ENCODE measurements at regions not wholly inside any gene's neighbourhood (a gene's known extent, or its start where the extent isn't known, plus 50 kb on each side); places are given as distances from the start of the nearest gene placed in this dataset.
"Not testable (repeated sequence)": the region's sequence is repeated elsewhere in the genome, so short reads cannot be mapped to it uniquely, and the experiment has no call there.

DNA sequence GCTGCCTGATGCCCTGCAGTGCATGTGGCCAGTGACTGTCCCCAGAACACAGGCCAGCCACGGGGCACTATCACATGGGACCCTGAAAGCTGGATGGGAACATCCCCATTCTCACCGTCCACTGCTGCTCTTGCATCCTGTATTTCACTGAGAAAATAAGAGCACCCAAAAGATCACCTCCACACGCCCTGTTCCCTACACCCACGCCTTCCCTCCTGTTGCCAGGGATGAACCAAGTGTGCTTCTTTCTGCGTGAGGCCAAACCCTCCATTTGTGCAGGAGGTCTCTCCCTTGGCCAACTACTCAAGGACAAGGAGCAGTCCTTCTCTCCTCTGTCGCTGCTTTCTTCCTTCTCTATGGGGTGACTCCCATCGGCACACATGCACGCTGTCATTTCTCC is 118.3 kb downstream of the LRRC37A3 start:
- not testable (repeated sequence) for DNase-seq

GRCh38 chr17:64800361-64800895 is 118.8 kb downstream of the LRRC37A3 start:
- not testable (repeated sequence) for DNase-seq

- not testable (repeated sequence) for DNase-seq
Measured at GRCh38 chr17:64799543-64800188, 119.6 kb downstream of the LRRC37A3 start.

DNA sequence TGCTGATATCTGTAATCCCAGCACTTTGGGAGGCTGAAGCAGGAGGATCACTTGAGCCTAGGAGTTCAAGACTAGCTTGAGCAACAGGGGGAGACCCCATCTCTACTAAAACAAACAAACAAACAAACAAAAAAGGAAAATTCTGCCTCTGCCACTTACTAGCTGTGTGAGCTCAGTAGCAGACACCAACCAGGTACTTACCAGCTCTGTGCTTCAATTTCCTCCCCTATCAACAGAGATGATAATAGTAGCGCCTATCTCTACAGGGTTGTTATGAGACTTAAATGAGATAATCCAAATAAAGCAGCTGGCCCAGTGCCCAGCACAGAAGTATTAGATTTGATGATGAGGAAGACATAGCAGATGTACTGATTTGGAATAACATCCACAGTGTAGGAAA is 120.3 kb downstream of the LRRC37A3 start:
- not testable (repeated sequence) for DNase-seq

GRCh38 chr17:64798489-64798790 is 120.8 kb downstream of the LRRC37A3 start:
- DNase-seq = not testable (repeated sequence)

DNA sequence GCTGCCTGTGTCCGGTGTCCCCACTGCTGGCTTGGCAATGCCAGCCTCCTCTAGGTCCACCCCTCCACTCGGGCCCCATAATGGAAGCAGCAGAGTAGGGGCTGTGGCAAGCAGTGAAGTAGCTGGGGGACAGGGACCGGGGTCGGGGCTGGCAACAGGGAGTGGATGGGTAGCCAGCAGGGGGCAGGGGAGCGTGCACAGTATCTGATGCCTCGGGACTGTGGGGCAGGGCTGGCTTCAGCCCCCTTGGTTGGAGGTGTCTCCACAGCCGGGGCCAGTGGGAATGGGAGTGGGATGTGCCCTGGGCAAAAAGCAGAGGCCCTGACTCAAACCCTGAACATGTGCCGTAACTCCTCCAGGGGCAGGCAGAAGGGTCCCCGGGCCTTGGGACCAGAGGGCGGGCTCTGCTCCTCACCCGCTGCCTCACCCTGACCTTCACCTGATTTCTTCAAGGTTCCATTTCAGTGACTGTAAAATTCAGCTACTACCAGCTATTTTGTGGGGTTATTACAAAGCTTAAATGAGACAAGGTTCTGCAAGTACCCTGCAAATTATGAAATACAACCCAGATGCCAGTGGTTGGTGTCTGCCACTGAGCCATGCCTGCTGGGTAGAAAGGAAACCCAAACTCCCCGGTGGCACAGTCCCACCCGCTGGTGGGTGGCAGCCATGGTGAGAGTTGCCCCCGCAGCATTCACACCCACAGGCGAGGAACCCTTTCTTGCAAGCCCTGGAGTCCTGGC is 121.4 kb downstream of the LRRC37A3 start:
- not testable (repeated sequence) for DNase-seq

GRCh38 chr17:64795342-64795741 is 123.9 kb downstream of the LRRC37A3 start:
- DNase-seq = not testable (repeated sequence)

- not testable (repeated sequence) for DNase-seq
Measured at GRCh38 chr17:64794548-64795274, 124.6 kb downstream of the LRRC37A3 start.

DNA sequence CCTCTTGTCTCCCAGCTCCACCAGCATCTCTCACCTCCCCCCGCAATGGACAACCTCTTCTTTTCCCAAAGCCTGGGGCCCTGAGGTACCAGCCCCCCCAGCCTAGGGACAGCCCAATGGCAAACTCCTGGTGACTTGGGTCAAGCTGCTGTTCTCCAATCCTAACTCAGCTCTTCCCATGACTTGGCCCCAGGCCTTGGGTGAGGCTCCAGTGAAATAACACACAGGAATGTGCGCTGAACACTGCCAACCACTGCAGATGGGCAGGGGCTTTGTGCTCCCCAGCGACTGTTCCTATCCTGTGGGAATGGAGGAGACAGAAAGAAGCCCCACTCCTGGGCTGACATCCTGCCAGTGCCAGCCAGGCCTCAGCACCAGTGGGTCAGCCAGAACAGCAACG is 125.2 kb downstream of the LRRC37A3 start:
- not testable (repeated sequence) for DNase-seq

DNA sequence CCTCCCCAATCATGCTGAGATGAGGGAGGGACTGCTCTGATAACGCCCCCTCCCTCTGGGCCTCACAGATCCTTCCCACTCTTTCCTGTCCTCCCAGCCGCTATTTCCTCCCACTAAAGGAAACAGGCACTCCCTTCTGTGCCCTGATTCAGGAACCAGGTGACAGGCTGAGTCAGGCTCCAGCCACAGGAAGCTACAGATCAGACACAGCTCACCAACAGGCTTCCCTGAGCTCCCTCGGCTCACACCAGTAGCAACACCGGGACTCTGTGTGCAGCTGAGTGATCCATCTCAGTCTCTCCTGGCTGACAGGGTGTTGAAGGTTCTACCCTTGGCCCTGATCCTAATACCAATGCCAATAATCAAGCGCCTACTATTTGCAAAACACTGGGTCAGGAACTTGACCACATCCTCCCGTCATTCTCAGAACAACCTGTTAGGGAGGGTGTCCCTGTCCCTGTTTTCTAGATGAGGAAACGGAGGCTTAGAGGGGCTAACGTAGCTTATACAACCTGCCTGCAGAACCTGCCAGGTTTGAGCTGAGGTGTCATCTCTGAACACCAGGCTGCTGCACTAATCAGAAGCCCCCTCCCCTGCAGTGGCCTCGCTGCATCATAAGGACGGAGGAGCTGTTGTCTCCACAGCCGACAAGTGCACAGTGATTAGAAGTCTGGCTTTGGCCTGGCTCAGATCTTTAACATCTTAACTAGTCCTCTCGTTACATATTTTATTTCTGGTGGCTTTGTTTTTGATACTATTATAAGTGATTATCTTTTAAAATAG is 126.3 kb downstream of the LRRC37A3 start:
- DNase-seq = not testable (repeated sequence)

GRCh38 chr17:64792276-64792675 is 127.0 kb downstream of the LRRC37A3 start:
- DNase-seq = not testable (repeated sequence)

DNA sequence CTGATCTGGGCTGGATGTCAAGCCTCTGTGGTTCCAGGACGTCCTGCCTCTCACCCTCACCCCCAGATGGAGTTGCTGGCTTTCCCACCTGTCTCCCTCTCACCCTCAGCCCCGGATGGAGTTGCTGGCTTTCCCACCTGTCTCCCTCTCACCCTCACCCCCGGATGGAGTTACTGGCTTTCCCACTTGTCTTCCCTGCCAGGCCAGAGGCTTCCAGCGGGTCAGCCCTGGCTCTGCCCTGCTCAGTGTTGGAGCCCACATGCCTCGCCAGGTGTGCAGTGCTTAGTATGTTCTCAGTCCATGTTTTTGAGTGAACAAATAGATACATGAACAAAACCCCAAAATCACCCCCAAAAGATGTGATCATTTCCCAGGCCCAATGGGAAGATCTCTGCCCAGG is 127.6 kb downstream of the LRRC37A3 start:
- not testable (repeated sequence) for DNase-seq

DNA sequence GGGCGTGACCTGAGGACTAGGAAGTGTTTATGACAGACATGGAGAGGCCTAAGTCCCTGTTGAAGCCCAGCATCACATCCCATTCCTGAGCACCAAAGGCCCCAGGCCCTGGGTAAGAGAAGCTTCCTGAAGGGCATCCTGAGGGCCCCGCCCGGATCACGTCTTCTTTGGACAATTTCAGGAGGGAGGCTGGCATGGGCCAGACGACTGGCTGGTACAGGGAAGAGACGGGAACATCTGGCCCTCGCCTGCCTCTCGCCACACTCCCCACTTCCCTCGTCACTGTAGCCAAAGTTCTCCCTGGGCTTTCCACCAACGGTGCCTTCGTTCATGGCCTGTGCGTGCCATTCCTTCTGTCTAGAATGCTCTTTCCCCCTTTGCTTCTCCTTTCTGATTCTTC is 128.1 kb downstream of the LRRC37A3 start:
- not testable (repeated sequence) for DNase-seq

DNA sequence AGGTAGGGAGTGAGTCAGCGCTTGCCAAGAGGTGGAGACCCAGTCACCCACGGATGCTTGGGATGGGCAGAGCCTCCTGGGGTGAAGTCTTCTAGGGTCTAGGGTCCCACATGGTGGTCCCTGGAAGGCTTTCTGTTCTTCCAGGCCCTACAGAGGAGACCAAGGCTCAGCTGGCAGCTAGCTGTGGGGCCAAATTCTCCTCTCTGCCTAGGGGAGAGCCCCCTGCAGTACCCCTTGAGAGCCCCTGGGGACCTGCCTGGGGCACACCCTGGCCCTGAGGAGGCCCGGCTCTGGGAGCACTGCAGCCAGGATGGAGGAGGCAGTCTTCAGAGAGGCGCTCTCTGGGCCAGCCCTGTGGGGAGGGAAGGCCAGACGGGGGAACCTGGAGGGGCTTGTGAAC is 128.6 kb upstream of the SMURF2 start:
- not testable (repeated sequence) for DNase-seq

DNA sequence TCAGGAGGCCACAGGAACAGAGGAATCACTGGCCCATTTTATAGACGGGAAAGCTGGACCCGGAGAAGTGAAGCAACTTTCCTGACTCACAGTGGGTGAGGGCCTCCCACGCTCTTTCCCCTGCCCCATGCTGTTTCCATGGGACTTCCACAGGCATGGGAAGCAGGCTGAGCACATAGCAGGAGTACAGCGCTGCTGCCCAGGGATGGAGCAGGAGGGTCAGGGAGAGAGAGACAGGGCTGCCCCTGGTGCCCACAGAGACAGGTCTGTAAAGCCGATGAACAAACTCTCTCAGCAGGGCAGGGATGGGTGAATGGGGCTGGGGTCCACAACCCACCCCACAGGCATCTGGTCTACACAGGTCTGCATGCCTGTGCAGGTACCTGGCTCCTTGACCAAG is 128.1 kb upstream of the SMURF2 start:
- not testable (repeated sequence) for DNase-seq

- DNase-seq = not testable (repeated sequence)
Measured at GRCh38 chr17:64789061-64789445, 126.9 kb upstream of the SMURF2 start.

GRCh38 chr17:64788286-64789060 is 126.4 kb upstream of the SMURF2 start:
- DNase-seq = no peak

DNA sequence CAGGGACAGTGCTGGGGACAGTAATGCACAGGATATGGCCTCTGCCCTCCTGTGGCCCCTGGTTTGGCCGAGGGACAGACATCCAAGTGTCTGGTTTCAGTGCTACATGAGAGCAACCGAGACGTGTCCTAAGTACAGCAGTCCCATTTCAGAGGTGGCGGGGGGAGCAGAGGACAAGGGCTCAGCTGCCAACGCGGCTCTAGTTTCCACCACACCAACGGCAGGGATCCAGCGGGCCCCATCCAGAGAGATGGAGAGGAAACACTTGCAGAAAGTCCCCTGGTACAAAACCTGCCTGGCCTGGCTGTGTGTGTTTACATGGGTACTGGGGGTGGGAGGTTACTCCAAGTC is 125.8 kb upstream of the SMURF2 start:
- DNase-seq = no peak

DNA sequence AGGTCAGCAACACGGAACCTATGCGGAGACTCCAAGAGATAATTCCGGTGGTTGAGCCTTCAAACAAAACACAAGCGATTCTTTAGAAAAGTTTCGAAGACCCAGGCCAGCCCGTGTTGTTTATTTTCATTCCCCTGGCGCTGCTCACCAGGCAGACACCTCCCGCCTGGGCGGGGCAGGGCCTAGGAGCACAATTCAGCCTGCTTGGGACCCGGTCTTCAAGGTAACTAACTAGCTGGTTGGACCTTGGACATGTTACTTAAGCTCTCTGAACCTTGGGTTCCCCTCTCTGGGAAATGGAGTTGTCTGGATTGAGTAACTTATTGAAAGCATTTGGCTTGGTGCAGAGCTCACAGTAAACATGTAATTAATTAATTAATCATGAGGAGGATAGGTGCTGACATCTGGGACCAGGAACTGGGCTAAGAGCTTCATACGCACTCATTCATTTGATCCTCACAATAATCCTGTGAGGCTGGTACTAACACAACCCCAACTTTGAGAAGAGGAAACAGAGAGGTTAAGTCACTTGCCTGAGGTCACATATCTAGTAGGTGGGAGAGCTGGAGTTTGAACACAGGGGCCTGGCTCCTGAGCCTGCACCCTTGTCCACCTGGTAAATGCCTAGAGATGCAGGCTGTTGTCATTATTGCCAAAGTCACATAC is 125.3 kb upstream of the SMURF2 start:
- no peak for DNase-seq

- DNase-seq = no peak
Measured at GRCh38 chr17:64786337-64786736, 124.2 kb upstream of the SMURF2 start.

GRCh38 chr17:64785011-64785421 is 122.9 kb upstream of the SMURF2 start:
- no peak for DNase-seq

Measured in DMS 273 treated with DMSO at 0.1 percent for 48 hours (cell line).